Limb (tissue), 2 donors: ENCODE measurements at regions not wholly inside any gene's neighbourhood (a gene's known extent, or its start where the extent isn't known, plus 50 kb on each side); places are given as distances from the start of the nearest gene placed in this dataset.
A peak's percentile ranks its signal among the peaks of the same experiment; 100 is the strongest.

ENCODE experiments used
- DNase-seq, 2 donors: peaks; one replicate each; pipeline ENCODE4 v3.0.0-alpha.2; 2016; ENCODE audit errors: extremely low spot score in 2 of 2

GRCh38 chr2:2558476-2558875 lies 227.4 kb upstream of the MYT1L start:
- DNase-seq = no peak

- no peak for DNase-seq
Observed at GRCh38 chr2:2557475-2557874, 226.4 kb upstream of the MYT1L start.

GRCh38 chr2:2550856-2551255 lies 219.8 kb upstream of the MYT1L start:
- no peak for DNase-seq

DNA sequence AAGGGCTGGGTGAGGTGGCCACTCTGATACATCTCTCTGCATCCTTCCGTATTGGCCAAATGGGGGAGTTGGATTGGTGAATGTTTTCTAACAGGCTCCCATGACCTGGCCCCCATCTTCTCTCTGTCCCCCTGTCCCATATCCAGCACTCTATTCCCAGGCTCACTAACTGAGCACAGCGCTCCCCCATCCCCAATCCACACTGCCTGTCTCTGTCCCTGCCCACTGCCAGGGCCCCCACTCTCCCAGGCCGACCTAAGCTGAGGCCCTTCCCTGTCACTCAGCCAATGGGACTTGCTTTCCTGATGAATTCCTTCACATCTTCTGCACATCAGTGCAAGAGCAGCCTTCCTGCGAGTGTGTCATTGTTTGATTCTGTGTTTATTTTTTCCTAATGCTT lies 216.8 kb upstream of the MYT1L start:
- no peak for DNase-seq

DNA sequence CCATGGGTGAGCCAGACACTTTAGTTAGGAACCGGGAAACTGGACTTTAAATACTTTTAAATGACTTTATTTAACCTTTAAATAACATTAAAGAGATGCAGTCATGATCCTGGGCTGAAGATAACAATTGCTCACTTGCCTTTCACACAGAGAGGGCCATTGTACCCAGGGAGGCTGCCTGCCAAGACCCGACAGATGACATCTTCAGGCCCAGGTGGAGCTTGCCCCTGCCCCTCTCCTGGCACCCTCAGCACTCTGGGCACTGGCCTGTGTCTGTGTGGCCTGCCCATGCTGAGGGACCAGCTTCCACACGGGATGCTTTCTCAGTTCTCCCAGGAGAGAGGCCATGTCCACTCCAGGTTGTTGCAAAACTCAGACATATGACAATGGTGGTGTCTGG lies 216.4 kb upstream of the MYT1L start:
- no peak for DNase-seq

DNA sequence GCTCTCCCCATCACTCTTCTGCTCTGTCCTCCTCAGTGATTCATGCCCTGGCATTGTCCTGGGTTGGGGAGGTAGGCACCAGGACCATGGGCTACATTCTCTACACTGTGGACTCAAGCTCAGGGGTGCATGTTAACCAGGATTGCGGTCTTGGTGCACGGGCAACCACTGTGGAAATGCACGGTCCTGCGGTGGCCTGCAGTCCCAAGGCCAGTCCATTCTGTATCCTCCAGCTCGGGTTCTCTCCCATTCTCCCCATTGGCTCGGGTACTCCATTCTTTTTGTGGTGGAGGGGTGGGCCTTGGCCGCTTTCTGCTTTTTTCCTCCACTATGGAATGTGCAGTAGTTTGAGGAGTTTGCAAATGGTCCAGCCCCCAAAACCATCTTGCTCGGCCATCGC lies 215.0 kb upstream of the MYT1L start:
- DNase-seq = no peak

DNA sequence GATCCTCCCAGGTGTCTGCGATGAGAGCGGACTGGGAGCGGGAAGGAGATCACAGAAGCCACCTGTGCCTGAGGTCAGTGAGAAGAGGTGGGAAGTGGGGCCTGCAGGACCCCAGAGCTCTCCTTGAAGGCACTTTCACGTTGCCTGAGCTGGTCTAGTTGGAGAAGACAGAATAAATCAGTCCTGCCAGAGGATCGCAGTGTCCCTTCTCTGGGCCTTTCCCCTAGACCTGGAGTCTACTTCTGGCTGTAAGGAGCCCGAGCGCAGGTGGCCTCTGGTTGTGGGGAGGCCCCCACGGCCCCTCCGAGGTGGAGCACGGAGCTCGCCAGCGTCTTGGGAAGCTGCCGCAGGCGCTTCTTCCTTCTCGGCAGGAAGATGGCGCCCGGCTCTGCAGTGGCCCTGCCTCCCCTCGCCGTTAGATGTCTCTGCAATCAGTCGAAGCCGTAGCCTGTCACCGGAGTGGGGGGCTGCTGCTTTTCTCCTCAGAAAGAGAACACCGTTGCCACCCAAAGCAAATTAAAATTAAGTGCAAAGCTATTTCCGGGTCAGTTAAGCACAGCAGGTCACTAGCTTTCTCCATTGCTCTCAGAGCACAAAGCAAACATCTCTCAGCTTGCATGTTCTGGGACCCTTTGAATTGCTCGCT lies 212.0 kb upstream of the MYT1L start:
- peak in 1 of 2 donors; percentile 64 for DNase-seq

GRCh38 chr2:2542316-2542715 lies 211.2 kb upstream of the MYT1L start:
- DNase-seq = no peak

DNA sequence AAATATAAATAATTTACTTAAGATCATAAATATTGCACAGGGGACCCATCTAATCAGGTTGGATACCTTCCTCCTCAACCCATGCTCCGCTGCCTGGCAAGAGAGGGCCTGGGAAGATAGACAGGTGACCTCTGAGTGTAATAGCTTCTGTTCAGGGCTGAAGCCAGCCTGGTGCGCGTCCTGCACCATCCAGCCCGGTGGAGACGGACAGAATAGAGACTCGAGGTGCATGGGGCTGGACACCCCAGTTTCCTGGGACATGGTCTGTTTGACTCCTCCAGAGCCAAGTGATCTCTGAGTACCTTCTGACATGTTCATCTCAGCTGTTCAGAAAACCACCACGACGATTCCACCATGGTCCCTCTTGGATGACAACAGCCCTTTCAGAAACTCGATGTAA lies 209.3 kb upstream of the MYT1L start:
- no peak for DNase-seq

DNA sequence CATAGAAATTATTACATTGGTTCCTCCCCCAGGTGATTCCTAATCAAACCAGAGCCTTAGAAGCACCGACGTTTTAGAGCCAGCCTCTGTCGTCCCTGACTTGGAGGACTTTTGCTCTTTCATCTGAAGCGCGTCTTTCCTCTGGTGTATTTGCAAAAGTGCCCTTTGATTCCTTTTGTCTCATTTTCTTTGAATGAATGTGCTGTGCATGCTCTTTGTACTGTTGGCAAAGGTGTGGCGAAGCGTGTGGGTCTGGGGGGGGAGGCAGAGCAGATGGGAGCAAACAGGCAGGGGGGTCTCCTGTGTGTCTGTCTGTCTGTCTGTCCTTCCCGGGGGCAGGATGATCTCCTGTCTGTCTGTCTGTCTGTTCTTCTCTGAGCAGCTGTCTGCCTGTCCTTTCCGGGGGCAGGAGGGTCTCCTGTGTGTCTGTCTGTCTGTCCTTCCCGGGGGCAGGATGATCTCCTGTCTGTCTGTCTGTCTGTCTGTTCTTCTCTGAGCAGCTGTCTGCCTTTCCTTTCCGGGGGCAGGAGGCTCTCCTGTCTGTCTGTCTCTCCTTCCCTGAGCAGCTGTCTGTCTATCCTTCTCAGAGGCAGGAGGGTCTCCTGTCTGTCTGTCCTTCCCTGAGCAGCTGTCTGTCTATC lies 205.5 kb upstream of the MYT1L start:
- DNase-seq = no peak

- DNase-seq = no peak
Observed at GRCh38 chr2:2530334-2530733, 199.3 kb upstream of the MYT1L start.

GRCh38 chr2:2528846-2529245 lies 197.8 kb upstream of the MYT1L start:
- DNase-seq = no peak

GRCh38 chr2:2527148-2527547 lies 196.1 kb upstream of the MYT1L start:
- DNase-seq = no peak

DNA sequence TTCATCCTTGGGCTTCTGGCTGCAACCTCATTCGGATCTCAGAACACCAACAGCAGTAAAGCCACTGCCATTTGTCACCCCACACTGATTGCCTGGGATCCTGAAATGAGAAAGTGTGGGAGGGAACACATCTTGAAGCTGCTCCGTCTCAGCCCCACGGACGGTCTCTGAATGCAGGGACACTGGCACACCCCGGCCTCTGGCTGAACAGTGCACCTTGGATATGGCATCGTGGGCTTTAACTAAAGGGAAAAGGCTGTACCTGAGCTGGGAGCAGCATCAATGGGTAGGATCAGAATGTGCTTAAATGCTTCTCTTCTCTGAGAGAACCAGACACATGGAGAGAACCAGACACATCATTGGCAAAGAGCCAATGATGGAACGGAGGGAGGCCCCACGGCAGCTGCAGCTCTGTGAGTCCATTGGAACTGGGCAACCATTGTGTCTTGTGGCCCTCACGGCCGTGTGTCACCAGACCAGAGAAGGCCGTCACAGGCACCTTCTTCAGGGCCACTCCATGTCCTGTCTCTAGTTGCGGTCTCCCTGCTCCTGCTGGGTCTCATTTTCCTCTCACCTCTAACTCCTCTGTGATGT lies 193.4 kb upstream of the MYT1L start:
- no peak for DNase-seq

- peak; percentile 9 to 60 for DNase-seq
Observed at GRCh38 chr2:2523461-2524347, 192.6 kb upstream of the MYT1L start.

GRCh38 chr2:2520401-2520811 lies 189.3 kb upstream of the MYT1L start:
- peak in 1 of 2 donors; percentile 46 for DNase-seq

DNA sequence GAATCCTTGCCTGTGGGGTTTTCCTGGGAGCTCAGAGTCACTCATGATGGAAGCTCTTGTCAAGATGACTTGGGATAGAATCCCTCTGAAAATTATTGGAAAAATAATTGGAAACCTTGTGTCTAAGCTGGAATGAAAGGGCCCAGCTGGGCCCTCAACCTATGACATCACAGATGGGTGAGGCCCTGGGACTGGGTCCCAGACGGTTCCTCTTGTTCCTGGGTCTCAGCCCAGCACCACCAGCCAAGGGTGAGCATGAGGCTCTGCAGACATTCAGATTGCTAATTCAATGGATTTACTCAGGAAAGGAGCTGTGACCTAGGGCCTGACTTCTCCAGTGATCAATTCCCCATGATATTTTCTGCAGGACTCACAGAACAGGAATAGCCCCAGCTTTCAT lies 188.3 kb upstream of the MYT1L start:
- no peak for DNase-seq

GRCh38 chr2:2517399-2517798 lies 186.3 kb upstream of the MYT1L start:
- DNase-seq = no peak

DNA sequence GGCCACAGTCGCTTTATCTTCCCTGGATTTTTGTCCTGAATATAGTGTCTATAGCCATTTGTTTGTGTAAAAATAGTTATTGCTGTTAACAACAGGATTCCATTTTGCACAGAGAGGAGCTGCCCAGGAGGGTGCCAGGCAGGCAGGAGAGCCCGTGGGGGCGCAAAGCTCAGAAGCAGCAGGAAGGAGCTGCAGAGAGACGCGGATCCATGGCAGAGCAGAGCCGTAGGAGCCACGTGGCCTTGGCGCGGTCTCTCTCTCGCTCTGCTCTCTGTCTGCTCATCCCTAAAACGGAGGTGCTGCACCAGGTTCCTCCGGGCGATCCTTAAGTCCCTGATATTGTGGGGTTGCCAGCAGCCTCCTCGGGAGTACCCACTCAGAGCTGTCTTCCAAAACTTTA lies 185.3 kb upstream of the MYT1L start:
- DNase-seq = no peak

GRCh38 chr2:2512931-2513330 lies 181.9 kb upstream of the MYT1L start:
- DNase-seq = no peak

DNA sequence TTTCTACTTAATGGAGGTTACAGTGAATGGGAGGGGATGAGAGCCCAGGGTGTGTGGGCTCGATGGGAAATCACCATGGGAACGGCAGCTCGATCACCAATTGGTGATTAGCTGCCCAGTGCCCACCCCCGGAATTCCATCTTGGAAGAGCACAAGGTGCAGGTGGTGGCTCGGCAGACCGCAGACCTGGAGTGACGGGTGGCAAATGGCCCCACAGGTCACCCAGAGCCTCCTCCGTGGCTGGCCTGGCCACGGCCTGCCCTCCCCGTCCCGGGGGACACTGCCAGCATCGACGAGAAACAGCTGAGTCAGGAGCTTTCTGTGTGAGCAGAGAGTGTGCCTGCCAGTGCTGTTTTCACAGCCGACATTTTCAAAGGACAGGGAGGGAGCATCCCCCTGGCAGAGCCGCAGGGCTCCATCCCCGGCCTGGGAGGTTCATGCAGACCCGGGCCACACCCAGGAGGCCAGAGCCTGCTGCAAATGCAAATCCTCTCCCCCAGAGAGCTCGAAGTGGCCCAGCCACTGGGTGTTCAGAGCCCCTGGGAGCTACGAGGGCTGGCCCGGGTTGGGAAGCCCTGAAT lies 176.4 kb upstream of the MYT1L start:
- peak in 1 of 2 donors; percentile 48 for DNase-seq

- DNase-seq = no peak
Observed at GRCh38 chr2:2506536-2506935, 175.5 kb upstream of the MYT1L start.
